ENCODE measurements at regions not wholly inside any gene's neighbourhood (a gene's known extent, or its start where the extent isn't known, plus 50 kb on each side); places are given as distances from the start of the nearest gene placed in this dataset.
"Not testable (repeated sequence)": the region's sequence is repeated elsewhere in the genome, so short reads cannot be mapped to it uniquely, and the experiment has no call there.

DNA sequence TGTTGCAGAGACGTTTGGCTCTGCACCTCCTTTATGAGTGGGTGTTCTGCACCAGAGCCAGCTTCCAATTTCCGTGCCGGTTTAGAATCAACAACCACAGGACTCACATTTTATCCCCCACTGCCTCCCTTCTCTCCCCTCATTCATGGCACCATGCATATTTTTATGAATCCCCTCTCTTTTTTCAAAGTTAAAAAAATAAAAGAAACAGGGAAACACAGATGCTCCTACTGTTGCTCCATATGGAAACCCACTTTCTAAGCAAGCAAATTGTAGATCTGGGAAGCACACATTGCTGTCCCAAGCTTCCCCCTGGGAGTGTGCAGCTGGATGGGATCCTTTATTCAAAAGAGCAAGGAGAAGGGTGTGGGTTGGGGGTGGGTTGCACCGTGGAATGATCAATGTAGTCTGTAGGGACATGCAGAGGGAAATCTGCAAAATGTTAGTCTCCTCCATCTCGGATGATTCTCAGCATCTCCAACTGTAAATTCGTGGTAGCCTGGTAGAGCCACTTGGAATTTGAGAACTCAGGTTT is 410.0 kb upstream of the ADAMTSL1 start:
- Histone ChIP-seq H3K9me3 (replicated peaks; ENCODE audit: control insufficient read depth, insufficient read depth, low read length) (no peaks in the 10 kb centered on the region), H3K27me3 (ENCODE audit: control insufficient read depth in 2 of 2, insufficient read depth in 2 of 2, low read length in 2 of 2) (no peaks in the 10 kb centered on the region), H3K4me1 (ENCODE audit: control insufficient read depth, extremely low read depth, insufficient read depth, low read length) (no peaks in the 10 kb centered on the region), H2AFZ (ENCODE audit: low read depth, low read length) (no peak overlapping the region), H3K27ac (ENCODE audit: insufficient read depth, low read depth, low read length) (no peak overlapping the region), H3K36me3 (ENCODE audit: control insufficient read depth in 2 of 2, extremely low read depth in 1 of 2, insufficient read depth in 2 of 2, low read length in 2 of 2) (no peaks in the 10 kb centered on the region), H4K20me1 (replicated peaks; ENCODE audit: control insufficient read depth, extremely low read depth, insufficient read depth, low read length) (no peaks in the 10 kb centered on the region), H3K79me2 (ENCODE audit: control insufficient read depth, insufficient read depth, low read length) (no peaks in the 10 kb centered on the region), H3K4me2 (ENCODE audit: insufficient read depth, low read length) (no peak overlapping the region), H3K9ac (replicated peaks; ENCODE audit: extremely low read depth, insufficient read depth, low read length) (no peak overlapping the region), H3K9me1 (replicated peaks; ENCODE audit: control insufficient read depth, extremely low read depth, insufficient read depth, low read length) (peaks cover 2% of the 10 kb centered on the region), H3K4me3 (replicated peaks in 1 of 3; ENCODE audit: insufficient read depth in 1 of 3, low read depth in 1 of 3, low read length in 3 of 3) (no peak overlapping the region)
- POLR2A ChIA-PET, result no interaction called here
- TF ChIP-seq, protein P1, sequence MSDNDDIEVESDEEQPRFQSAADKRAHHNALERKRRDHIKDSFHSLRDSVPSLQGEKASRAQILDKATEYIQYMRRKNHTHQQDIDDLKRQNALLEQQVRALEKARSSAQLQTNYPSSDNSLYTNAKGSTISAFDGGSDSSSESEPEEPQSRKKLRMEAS (IDR thresholded peaks at IDR 0.05; ENCODE audit: insufficient read depth, insufficient read length), result no peak
- TF ChIP-seq, protein P2, sequence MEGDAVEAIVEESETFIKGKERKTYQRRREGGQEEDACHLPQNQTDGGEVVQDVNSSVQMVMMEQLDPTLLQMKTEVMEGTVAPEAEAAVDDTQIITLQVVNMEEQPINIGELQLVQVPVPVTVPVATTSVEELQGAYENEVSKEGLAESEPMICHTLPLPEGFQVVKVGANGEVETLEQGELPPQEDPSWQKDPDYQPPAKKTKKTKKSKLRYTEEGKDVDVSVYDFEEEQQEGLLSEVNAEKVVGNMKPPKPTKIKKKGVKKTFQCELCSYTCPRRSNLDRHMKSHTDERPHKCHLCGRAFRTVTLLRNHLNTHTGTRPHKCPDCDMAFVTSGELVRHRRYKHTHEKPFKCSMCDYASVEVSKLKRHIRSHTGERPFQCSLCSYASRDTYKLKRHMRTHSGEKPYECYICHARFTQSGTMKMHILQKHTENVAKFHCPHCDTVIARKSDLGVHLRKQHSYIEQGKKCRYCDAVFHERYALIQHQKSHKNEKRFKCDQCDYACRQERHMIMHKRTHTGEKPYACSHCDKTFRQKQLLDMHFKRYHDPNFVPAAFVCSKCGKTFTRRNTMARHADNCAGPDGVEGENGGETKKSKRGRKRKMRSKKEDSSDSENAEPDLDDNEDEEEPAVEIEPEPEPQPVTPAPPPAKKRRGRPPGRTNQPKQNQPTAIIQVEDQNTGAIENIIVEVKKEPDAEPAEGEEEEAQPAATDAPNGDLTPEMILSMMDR (IDR thresholded peaks at IDR 0.05; ENCODE audit: extremely low read depth in 1 of 2, insufficient read depth in 1 of 2, low read depth in 1 of 2, low read length in 2 of 2), result no peak
- no peak for TF ChIP-seq EZH2 (IDR thresholded peaks at IDR 0.05; ENCODE audit: borderline replicate concordance, low read depth, low read length, severe bottlenecking)
- no peak for TF ChIP-seq JUN (IDR thresholded peaks at IDR 0.05; ENCODE audit: borderline replicate concordance, insufficient read depth, insufficient read length, low read depth)
- TF ChIP-seq POLR2AphosphoS5 (IDR thresholded peaks at IDR 0.05; ENCODE audit: insufficient read depth, low read depth, low read length), result no peak
- no peak for TF ChIP-seq GATA2 (IDR thresholded peaks at IDR 0.05; ENCODE audit: insufficient read depth, insufficient read length, low read depth, low read length)
- dilution Hi-C loops (cut with MboI; ENCODE audit: extremely low pct_ligation_motif_present, low sequenced_read_pairs), result no loop called here
- FAIRE-seq, result no peak
- no peak for DNase-seq (ENCODE audit: low read depth, low spot score)
- no TSS peak for BruUV-seq (replicated peaks)
- intact Hi-C loops (cut with micrococcal nuclease), result no loop called here
- CTCF ChIA-PET, result no interaction called here

DNA sequence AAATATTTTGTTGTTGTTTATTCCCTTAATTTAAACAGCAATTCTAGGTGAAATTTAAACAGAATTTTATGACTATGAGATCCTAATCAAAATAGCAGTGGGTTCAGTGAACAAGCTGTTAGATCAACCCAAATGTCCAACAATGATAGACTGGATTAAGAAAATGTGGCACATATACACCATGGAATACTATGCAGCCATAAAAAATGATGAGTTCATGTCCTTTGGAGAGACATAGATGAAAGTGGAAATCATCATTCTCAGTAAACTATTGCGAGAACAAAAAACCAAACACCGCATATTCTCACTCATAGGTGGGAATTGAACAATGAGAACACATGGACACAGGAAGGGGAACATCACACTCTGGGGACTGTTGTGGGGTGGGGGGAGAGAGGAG is 407.3 kb upstream of the ADAMTSL1 start:
- BruUV-seq (replicated peaks); H2AFZ ChIP-seq (ENCODE audit: low read depth, low read length); H3K9ac ChIP-seq (replicated peaks; ENCODE audit: extremely low read depth, insufficient read depth, low read length); H3K4me1 ChIP-seq (ENCODE audit: control insufficient read depth, extremely low read depth, insufficient read depth, low read length); H3K4me2 ChIP-seq (ENCODE audit: insufficient read depth, low read length); DNase-seq (ENCODE audit: low read depth, low spot score); intact Hi-C loops (cut with micrococcal nuclease); H3K27me3 ChIP-seq (ENCODE audit: control insufficient read depth in 2 of 2, insufficient read depth in 2 of 2, low read length in 2 of 2); H3K9me1 ChIP-seq (replicated peaks; ENCODE audit: control insufficient read depth, extremely low read depth, insufficient read depth, low read length); POLR2A ChIA-PET; H3K9me3 ChIP-seq (replicated peaks; ENCODE audit: control insufficient read depth, insufficient read depth, low read length); H3K36me3 ChIP-seq (ENCODE audit: control insufficient read depth in 2 of 2, extremely low read depth in 1 of 2, insufficient read depth in 2 of 2, low read length in 2 of 2); H3K79me2 ChIP-seq (ENCODE audit: control insufficient read depth, insufficient read depth, low read length); dilution Hi-C loops (cut with MboI; ENCODE audit: extremely low pct_ligation_motif_present, low sequenced_read_pairs); CTCF ChIA-PET; H3K4me3 ChIP-seq (replicated peaks in 1 of 3; ENCODE audit: insufficient read depth in 1 of 3, low read depth in 1 of 3, low read length in 3 of 3); H3K27ac ChIP-seq (ENCODE audit: insufficient read depth, low read depth, low read length); H4K20me1 ChIP-seq (replicated peaks; ENCODE audit: control insufficient read depth, extremely low read depth, insufficient read depth, low read length); FAIRE-seq: not testable (repeated sequence)
